ENCODE measurements at regions not wholly inside any gene's neighbourhood (a gene's known extent, or its start where the extent isn't known, plus 50 kb on each side); places are given as distances from the start of the nearest gene placed in this dataset.

GRCh38 chr13:84641491-84641890, 759.2 kb upstream of the SLITRK1 start:
- Histone ChIP-seq H3K4me3 (ENCODE audit: low read length in 2 of 2) (no peak overlapping the region), H3K27me3 (ENCODE audit: control insufficient read depth in 1 of 2, insufficient read depth in 2 of 2, low read length in 2 of 2) (no peaks in the 10 kb centered on the region), H3K36me3 (ENCODE audit: control insufficient read depth in 2 of 2, insufficient read depth in 2 of 2, low read length in 2 of 2) (no peaks in the 10 kb centered on the region), H3K9me3 (ENCODE audit: control insufficient read depth in 2 of 2, low read length in 2 of 2) (no peaks in the 10 kb centered on the region), H3K27ac (ENCODE audit: low read length) (no peak overlapping the region), H3K9ac (ENCODE audit: low read length in 2 of 2) (no peak overlapping the region), H3K4me1 (ENCODE audit: control insufficient read depth, insufficient read depth, low read length) (peaks cover 5% of the 10 kb centered on the region)

DNA sequence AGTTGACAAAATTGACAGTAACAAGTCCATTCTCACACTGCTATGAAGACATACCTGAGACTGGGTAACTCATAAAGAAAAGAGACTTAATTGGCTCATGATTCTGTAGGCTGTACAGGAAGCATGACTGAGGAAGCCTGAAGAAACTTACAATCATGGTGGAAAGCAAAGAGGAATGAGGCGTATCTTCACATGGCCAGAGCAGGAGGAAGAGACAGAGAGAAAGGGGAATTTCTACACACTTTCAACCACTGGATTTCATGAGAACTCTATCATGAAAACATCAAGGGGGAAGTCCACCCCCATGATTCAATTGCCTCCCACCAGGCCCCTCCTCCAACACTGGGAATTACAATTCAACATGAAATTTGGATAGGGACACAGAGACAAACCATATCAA, 758.4 kb upstream of the SLITRK1 start:
- Histone ChIP-seq H3K36me3 (ENCODE audit: control insufficient read depth in 2 of 2, insufficient read depth in 2 of 2, low read length in 2 of 2) (no peaks in the 10 kb centered on the region), H3K9ac (ENCODE audit: low read length in 2 of 2) (no peak overlapping the region), H3K27ac (ENCODE audit: low read length) (no peak overlapping the region), H3K4me1 (ENCODE audit: control insufficient read depth, insufficient read depth, low read length) (peaks cover 5% of the 10 kb centered on the region), H3K9me3 (ENCODE audit: control insufficient read depth in 2 of 2, low read length in 2 of 2) (no peaks in the 10 kb centered on the region), H3K4me3 (ENCODE audit: low read length in 2 of 2) (no peak overlapping the region), H3K27me3 (ENCODE audit: control insufficient read depth in 1 of 2, insufficient read depth in 2 of 2, low read length in 2 of 2) (no peaks in the 10 kb centered on the region)

GRCh38 chr13:84630476-84630875, 748.2 kb upstream of the SLITRK1 start:
- Histone ChIP-seq H3K4me3 (ENCODE audit: low read length in 2 of 2) (no peak overlapping the region), H3K4me1 (ENCODE audit: control insufficient read depth, insufficient read depth, low read length) (no peaks in the 10 kb centered on the region), H3K27me3 (ENCODE audit: control insufficient read depth in 1 of 2, insufficient read depth in 2 of 2, low read length in 2 of 2) (no peaks in the 10 kb centered on the region), H3K9me3 (ENCODE audit: control insufficient read depth in 2 of 2, low read length in 2 of 2) (no peaks in the 10 kb centered on the region), H3K36me3 (ENCODE audit: control insufficient read depth in 2 of 2, insufficient read depth in 2 of 2, low read length in 2 of 2) (no peaks in the 10 kb centered on the region), H3K27ac (ENCODE audit: low read length) (no peak overlapping the region), H3K9ac (ENCODE audit: low read length in 2 of 2) (no peak overlapping the region)

DNA sequence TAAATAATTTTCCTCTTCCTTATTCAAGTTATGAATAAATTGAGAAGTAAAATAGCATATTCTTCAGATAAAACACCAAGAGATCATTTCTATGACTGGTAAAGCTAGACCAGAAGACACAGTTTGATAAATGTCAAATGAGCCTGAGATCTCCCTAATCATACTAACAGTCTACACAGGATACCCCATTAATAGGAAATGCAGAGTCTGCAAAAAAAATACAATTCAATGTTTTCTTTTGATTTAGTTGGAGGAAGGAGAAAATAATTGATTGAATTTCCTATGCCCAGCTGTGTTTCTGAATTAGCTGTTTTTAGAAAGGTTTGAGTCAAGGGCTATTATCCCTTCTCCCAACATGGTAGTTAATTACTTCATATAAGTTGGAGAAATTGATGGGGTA, 734.6 kb upstream of the SLITRK1 start:
- Histone ChIP-seq H3K27ac (ENCODE audit: low read length) (no peak overlapping the region), H3K9ac (ENCODE audit: low read length in 2 of 2) (no peak overlapping the region), H3K36me3 (ENCODE audit: control insufficient read depth in 2 of 2, insufficient read depth in 2 of 2, low read length in 2 of 2) (no peaks in the 10 kb centered on the region), H3K27me3 (ENCODE audit: control insufficient read depth in 1 of 2, insufficient read depth in 2 of 2, low read length in 2 of 2) (no peaks in the 10 kb centered on the region), H3K4me1 (ENCODE audit: control insufficient read depth, insufficient read depth, low read length) (no peaks in the 10 kb centered on the region), H3K9me3 (ENCODE audit: control insufficient read depth in 2 of 2, low read length in 2 of 2) (no peaks in the 10 kb centered on the region), H3K4me3 (ENCODE audit: low read length in 2 of 2) (no peak overlapping the region)

DNA sequence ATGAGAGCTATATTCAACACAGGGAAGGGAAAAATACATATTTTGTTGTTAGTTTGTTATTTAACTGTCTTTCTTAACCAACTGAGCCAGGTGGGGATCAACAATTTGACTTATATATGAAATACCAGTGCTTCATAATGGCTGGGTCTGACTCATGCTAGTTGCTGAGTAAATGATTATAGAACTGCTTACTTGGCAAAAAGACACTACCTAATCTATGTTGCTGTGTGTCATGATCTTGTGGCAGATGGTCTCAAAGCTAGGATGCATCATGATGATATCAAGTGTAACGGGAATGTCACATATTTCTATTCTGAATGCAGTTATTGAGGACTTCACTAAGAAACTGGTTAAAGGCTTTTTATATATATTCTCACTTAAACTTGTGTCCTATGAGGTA, 727.4 kb upstream of the SLITRK1 start:
- Histone ChIP-seq H3K9me3 (ENCODE audit: control insufficient read depth in 2 of 2, low read length in 2 of 2) (no peaks in the 10 kb centered on the region), H3K27me3 (ENCODE audit: control insufficient read depth in 1 of 2, insufficient read depth in 2 of 2, low read length in 2 of 2) (no peaks in the 10 kb centered on the region), H3K27ac (ENCODE audit: low read length) (no peak overlapping the region), H3K4me1 (ENCODE audit: control insufficient read depth, insufficient read depth, low read length) (peaks cover 7% of the 10 kb centered on the region), H3K4me3 (ENCODE audit: low read length in 2 of 2) (no peak overlapping the region), H3K9ac (ENCODE audit: low read length in 2 of 2) (no peak overlapping the region), H3K36me3 (ENCODE audit: control insufficient read depth in 2 of 2, insufficient read depth in 2 of 2, low read length in 2 of 2) (no peaks in the 10 kb centered on the region)

GRCh38 chr13:84607261-84608013, 725.2 kb upstream of the SLITRK1 start:
- Histone ChIP-seq H3K9ac (ENCODE audit: low read length in 2 of 2) (no peak overlapping the region), H3K4me3 (ENCODE audit: low read length in 2 of 2) (no peak overlapping the region), H3K36me3 (ENCODE audit: control insufficient read depth in 2 of 2, insufficient read depth in 2 of 2, low read length in 2 of 2) (no peaks in the 10 kb centered on the region), H3K27me3 (ENCODE audit: control insufficient read depth in 1 of 2, insufficient read depth in 2 of 2, low read length in 2 of 2) (no peaks in the 10 kb centered on the region), H3K27ac (ENCODE audit: low read length) (no peak overlapping the region), H3K9me3 (ENCODE audit: control insufficient read depth in 2 of 2, low read length in 2 of 2) (no peaks in the 10 kb centered on the region), H3K4me1 (ENCODE audit: control insufficient read depth, insufficient read depth, low read length) (peaks cover 7% of the 10 kb centered on the region)

DNA sequence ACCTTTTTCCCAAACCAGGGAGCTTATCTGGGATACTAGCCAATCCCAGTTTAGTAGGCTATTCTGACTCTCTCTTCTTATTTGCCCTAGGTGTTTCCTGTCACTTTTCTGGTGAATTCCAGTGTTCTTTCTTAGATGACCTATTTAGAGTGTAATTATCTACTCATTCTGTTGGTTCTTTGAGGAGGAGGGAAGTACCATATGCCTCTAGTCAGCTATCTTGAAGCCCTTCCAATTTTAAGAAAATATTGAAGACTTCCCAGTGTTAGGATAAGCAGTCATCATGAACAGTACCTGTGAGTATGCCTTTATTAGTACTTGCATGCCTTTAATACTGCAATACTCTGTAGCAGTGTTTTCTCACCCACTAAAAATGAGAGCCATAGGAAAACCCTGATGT, 724.3 kb upstream of the SLITRK1 start:
- H3K9me3 ChIP-seq (ENCODE audit: control insufficient read depth in 2 of 2, low read length in 2 of 2), result no peaks in the 10 kb centered on the region
- no peaks in the 10 kb centered on the region for H3K36me3 ChIP-seq (ENCODE audit: control insufficient read depth in 2 of 2, insufficient read depth in 2 of 2, low read length in 2 of 2)
- no peak overlapping the region for H3K9ac ChIP-seq (ENCODE audit: low read length in 2 of 2)
- no peak overlapping the region for H3K4me3 ChIP-seq (ENCODE audit: low read length in 2 of 2)
- peaks cover 7% of the 10 kb centered on the region for H3K4me1 ChIP-seq (ENCODE audit: control insufficient read depth, insufficient read depth, low read length)
- no peaks in the 10 kb centered on the region for H3K27me3 ChIP-seq (ENCODE audit: control insufficient read depth in 1 of 2, insufficient read depth in 2 of 2, low read length in 2 of 2)
- H3K27ac ChIP-seq (ENCODE audit: low read length), result no peak overlapping the region

DNA sequence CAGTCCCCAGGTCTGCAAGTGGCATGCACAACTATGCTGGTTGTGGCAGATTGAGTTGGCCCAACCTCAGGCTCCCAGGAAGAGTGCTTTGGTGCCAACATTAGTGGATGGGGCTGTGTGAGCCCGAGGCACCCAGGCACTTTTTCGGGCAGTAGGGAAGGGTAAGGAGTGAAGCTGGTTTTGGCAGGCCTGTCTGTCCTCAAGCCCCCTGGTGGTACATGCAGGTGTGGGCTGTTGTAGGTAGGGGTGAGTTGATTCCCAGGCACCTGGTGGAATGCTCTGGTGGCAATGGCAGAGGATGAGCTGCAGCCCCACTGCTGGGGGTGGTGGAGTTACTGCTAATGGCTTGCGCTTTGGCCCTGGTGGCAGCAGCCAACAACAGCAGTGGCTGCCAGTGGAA, 723.7 kb upstream of the SLITRK1 start:
- H3K36me3 ChIP-seq (ENCODE audit: control insufficient read depth in 2 of 2, insufficient read depth in 2 of 2, low read length in 2 of 2), result no peaks in the 10 kb centered on the region
- H3K4me1 ChIP-seq (ENCODE audit: control insufficient read depth, insufficient read depth, low read length), result peaks cover 7% of the 10 kb centered on the region
- no peak overlapping the region for H3K4me3 ChIP-seq (ENCODE audit: low read length in 2 of 2)
- no peaks in the 10 kb centered on the region for H3K9me3 ChIP-seq (ENCODE audit: control insufficient read depth in 2 of 2, low read length in 2 of 2)
- H3K9ac ChIP-seq (ENCODE audit: low read length in 2 of 2), result no peak overlapping the region
- H3K27me3 ChIP-seq (ENCODE audit: control insufficient read depth in 1 of 2, insufficient read depth in 2 of 2, low read length in 2 of 2), result no peaks in the 10 kb centered on the region
- H3K27ac ChIP-seq (ENCODE audit: low read length), result no peak overlapping the region

DNA sequence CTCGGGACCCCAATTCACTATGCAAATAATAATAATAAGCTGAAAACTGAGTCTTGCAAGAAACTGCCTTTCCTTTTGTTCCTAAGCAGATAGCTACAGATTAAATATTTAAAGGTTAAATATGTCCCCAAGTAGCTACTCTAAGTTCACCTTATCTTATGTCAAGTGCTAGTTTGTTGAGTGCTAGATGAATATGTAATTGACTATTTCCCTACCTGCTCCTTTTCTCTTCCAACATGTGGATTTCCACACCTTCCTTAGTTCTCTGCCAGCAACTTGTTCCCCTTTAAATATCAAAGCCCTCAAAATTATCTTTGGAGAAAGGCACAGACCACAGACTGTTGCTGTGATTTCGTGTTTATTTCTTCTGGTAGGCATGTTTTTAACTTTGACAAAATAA, 709.2 kb upstream of the SLITRK1 start:
- Histone ChIP-seq H3K4me1 (ENCODE audit: control insufficient read depth, insufficient read depth, low read length) (no peaks in the 10 kb centered on the region), H3K4me3 (ENCODE audit: low read length in 2 of 2) (no peak overlapping the region), H3K9me3 (ENCODE audit: control insufficient read depth in 2 of 2, low read length in 2 of 2) (no peaks in the 10 kb centered on the region), H3K36me3 (ENCODE audit: control insufficient read depth in 2 of 2, insufficient read depth in 2 of 2, low read length in 2 of 2) (no peaks in the 10 kb centered on the region), H3K9ac (ENCODE audit: low read length in 2 of 2) (no peak overlapping the region), H3K27ac (ENCODE audit: low read length) (no peak overlapping the region), H3K27me3 (ENCODE audit: control insufficient read depth in 1 of 2, insufficient read depth in 2 of 2, low read length in 2 of 2) (no peaks in the 10 kb centered on the region)

DNA sequence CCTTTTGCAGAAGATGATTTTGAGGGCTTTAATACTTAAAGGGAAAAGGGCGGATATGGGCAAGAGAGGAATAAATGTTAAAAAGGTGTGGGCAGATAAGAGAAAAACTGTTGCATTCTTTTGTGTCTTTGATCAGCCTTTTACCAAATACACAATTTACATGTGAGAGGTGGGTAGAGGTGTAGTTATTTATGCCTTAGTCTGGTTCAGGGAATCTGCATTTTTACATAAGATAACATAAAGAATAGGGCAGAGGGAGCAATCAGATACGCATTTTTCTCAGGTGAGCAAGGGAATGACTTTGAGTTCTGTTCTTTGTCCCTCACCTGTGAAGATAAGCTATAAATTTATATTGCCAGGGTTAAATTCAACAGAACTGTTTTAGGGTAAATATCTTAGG, 708.4 kb upstream of the SLITRK1 start:
- Histone ChIP-seq H3K9me3 (ENCODE audit: control insufficient read depth in 2 of 2, low read length in 2 of 2) (no peaks in the 10 kb centered on the region), H3K9ac (ENCODE audit: low read length in 2 of 2) (no peak overlapping the region), H3K27me3 (ENCODE audit: control insufficient read depth in 1 of 2, insufficient read depth in 2 of 2, low read length in 2 of 2) (no peaks in the 10 kb centered on the region), H3K4me1 (ENCODE audit: control insufficient read depth, insufficient read depth, low read length) (no peaks in the 10 kb centered on the region), H3K27ac (ENCODE audit: low read length) (no peak overlapping the region), H3K4me3 (ENCODE audit: low read length in 2 of 2) (no peak overlapping the region), H3K36me3 (ENCODE audit: control insufficient read depth in 2 of 2, insufficient read depth in 2 of 2, low read length in 2 of 2) (no peaks in the 10 kb centered on the region)

DNA sequence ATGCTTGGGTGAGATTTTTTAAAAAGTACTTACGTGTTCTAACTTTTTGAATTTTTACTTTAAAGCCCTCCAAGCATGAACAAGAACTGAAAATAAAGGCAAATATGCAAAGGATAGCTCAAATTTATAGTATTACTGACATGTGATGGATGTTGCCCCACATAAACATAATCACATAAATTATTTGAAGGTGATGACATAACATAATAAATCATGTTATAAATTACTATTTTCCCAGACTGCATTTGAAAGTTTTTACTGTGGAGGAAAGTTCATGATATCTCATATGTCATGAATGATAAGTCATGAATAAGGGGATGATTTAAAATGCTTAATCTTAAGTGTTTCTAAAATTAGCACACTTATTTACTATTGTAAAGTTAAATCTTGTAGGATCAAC, 705.7 kb upstream of the SLITRK1 start:
- no peaks in the 10 kb centered on the region for H3K9me3 ChIP-seq (ENCODE audit: control insufficient read depth in 2 of 2, low read length in 2 of 2)
- no peaks in the 10 kb centered on the region for H3K4me1 ChIP-seq (ENCODE audit: control insufficient read depth, insufficient read depth, low read length)
- no peaks in the 10 kb centered on the region for H3K27me3 ChIP-seq (ENCODE audit: control insufficient read depth in 1 of 2, insufficient read depth in 2 of 2, low read length in 2 of 2)
- H3K36me3 ChIP-seq (ENCODE audit: control insufficient read depth in 2 of 2, insufficient read depth in 2 of 2, low read length in 2 of 2), result no peaks in the 10 kb centered on the region
- no peak overlapping the region for H3K9ac ChIP-seq (ENCODE audit: low read length in 2 of 2)
- no peak overlapping the region for H3K4me3 ChIP-seq (ENCODE audit: low read length in 2 of 2)
- no peak overlapping the region for H3K27ac ChIP-seq (ENCODE audit: low read length)

Measured in stomach smooth muscle (tissue), 2 donors.